ENCODE measurements at regions not wholly inside any gene's neighbourhood (a gene's known extent, or its start where the extent isn't known, plus 50 kb on each side); places are given as distances from the start of the nearest gene placed in this dataset.

GRCh38 chr5:132130918-132131715, 57.5 kb downstream of the CSF2 start:
- Mint-ChIP-seq H3K4me3 (no peak overlapping the region), H3K36me3 (peaks cover 6 to 43% (median 8%) of the 10 kb centered on the region in 5 donors), H3K27me3 (peaks cover 4 to 47% (median 18%) of the 10 kb centered on the region in 5 donors), H3K9me3 (peaks cover 4 to 39% (median 10%) of the 10 kb centered on the region in 11 donors), H3K4me1 (peaks cover 0 to 10% (median 0%) of the 10 kb centered on the region in 7 donors), H3K27ac (no peak overlapping the region)
- H3K27me3 ChIP-seq (ENCODE audit: control insufficient read depth in 2 of 2, insufficient read depth in 2 of 2, low read length in 2 of 2), result no peaks in the 10 kb centered on the region
- peaks cover 0 to 3% (median 0%) of the 10 kb centered on the region in 3 experiments for H3K9me3 ChIP-seq (ENCODE audit: control insufficient read depth in 2 of 3, low read length in 3 of 3)
- intact Hi-C loops (cut with micrococcal nuclease), result no loop called here
- ChIA-PET POLR2A (no interaction called here), CTCF (no interaction called here)
- DNase-seq (no peak), ATAC-seq (no peak)
- H3K36me3 ChIP-seq (ENCODE audit: control insufficient read depth in 2 of 3, insufficient read depth in 3 of 3, low read length in 3 of 3), result no peaks in the 10 kb centered on the region
- H3K4me3 ChIP-seq (ENCODE audit: low read length), result no peak overlapping the region
- H3K4me1 ChIP-seq (ENCODE audit: control insufficient read depth in 2 of 2, insufficient read depth in 2 of 2, low read length in 2 of 2), result no peaks in the 10 kb centered on the region
- no peak overlapping the region for H3K27ac ChIP-seq (ENCODE audit: low read depth, low read length)

GRCh38 chr5:132132138-132132537, 58.5 kb downstream of the CSF2 start:
- Histone ChIP-seq H3K9me3 (ENCODE audit: control insufficient read depth in 2 of 3, low read length in 3 of 3) (peaks cover 0 to 3% (median 0%) of the 10 kb centered on the region in 3 experiments), H3K27me3 (ENCODE audit: control insufficient read depth in 2 of 2, insufficient read depth in 2 of 2, low read length in 2 of 2) (no peaks in the 10 kb centered on the region), H3K4me3 (ENCODE audit: low read length) (no peak overlapping the region), H3K27ac (ENCODE audit: low read depth, low read length) (no peak overlapping the region), H3K36me3 (ENCODE audit: control insufficient read depth in 2 of 3, insufficient read depth in 3 of 3, low read length in 3 of 3) (no peaks in the 10 kb centered on the region), H3K4me1 (ENCODE audit: control insufficient read depth in 2 of 2, insufficient read depth in 2 of 2, low read length in 2 of 2) (no peaks in the 10 kb centered on the region)
- peaks cover 3 to 39% (median 10%) of the 10 kb centered on the region in 11 donors for H3K9me3 Mint-ChIP-seq
- no peak overlapping the region for H3K27ac Mint-ChIP-seq
- no peak for ATAC-seq
- intact Hi-C loops (cut with micrococcal nuclease), result no loop called here
- CTCF ChIA-PET, result no interaction called here
- H3K36me3 Mint-ChIP-seq, result peaks cover 6 to 37% (median 8%) of the 10 kb centered on the region in 5 donors
- peaks cover 9 to 58% (median 26%) of the 10 kb centered on the region in 5 donors for H3K27me3 Mint-ChIP-seq
- POLR2A ChIA-PET, result no interaction called here
- DNase-seq, result no peak
- H3K4me3 Mint-ChIP-seq, result no peak overlapping the region
- H3K4me1 Mint-ChIP-seq, result peaks cover 0 to 10% (median 0%) of the 10 kb centered on the region in 7 donors

- peaks cover 0 to 10% (median 0%) of the 10 kb centered on the region in 7 donors for H3K4me1 Mint-ChIP-seq
- peaks cover 15 to 65% (median 37%) of the 10 kb centered on the region in 5 donors for H3K27me3 Mint-ChIP-seq
- DNase-seq (peak in 2 of 9 donors; percentile 4 to 7), ATAC-seq (no peak)
- Histone ChIP-seq H3K36me3 (ENCODE audit: control insufficient read depth in 2 of 3, insufficient read depth in 3 of 3, low read length in 3 of 3) (no peaks in the 10 kb centered on the region), H3K9me3 (ENCODE audit: control insufficient read depth in 2 of 3, low read length in 3 of 3) (peaks cover 0 to 3% (median 0%) of the 10 kb centered on the region in 3 experiments), H3K27me3 (ENCODE audit: control insufficient read depth in 2 of 2, insufficient read depth in 2 of 2, low read length in 2 of 2) (no peaks in the 10 kb centered on the region), H3K4me3 (ENCODE audit: low read length) (no peak overlapping the region), H3K4me1 (ENCODE audit: control insufficient read depth in 2 of 2, insufficient read depth in 2 of 2, low read length in 2 of 2) (no peaks in the 10 kb centered on the region), H3K27ac (ENCODE audit: low read depth, low read length) (no peak overlapping the region)
- ChIA-PET POLR2A (no interaction called here), CTCF (no interaction called here)
- H3K36me3 Mint-ChIP-seq, result peaks cover 0 to 31% (median 0%) of the 10 kb centered on the region in 5 donors
- H3K4me3 Mint-ChIP-seq, result no peak overlapping the region
- H3K9me3 Mint-ChIP-seq, result peaks cover 0 to 31% (median 3%) of the 10 kb centered on the region in 11 donors
- no peak overlapping the region for H3K27ac Mint-ChIP-seq
- intact Hi-C loops (cut with micrococcal nuclease), result loop anchor here (1.0 to 2.0 kb wide), 3 partner anchors 31 to 70 kb away; no protein-coding TSS in a partner anchor
Measured at GRCh38 chr5:132134384-132134783, 60.8 kb downstream of the CSF2 start.

GRCh38 chr5:132136906-132137305, 63.3 kb downstream of the CSF2 start:
- Mint-ChIP-seq H3K27ac (no peak overlapping the region), H3K4me1 (peaks cover 0 to 6% (median 0%) of the 10 kb centered on the region in 7 donors), H3K4me3 (no peak overlapping the region), H3K36me3 (peaks cover 0 to 25% (median 0%) of the 10 kb centered on the region in 5 donors), H3K27me3 (peaks cover 22 to 77% (median 41%) of the 10 kb centered on the region in 5 donors), H3K9me3 (peaks cover 0 to 25% (median 10%) of the 10 kb centered on the region in 11 donors)
- ChIA-PET POLR2A (no interaction called here), CTCF (no interaction called here)
- H3K9me3 ChIP-seq (ENCODE audit: control insufficient read depth in 2 of 3, low read length in 3 of 3), result no peaks in the 10 kb centered on the region
- no peaks in the 10 kb centered on the region for H3K4me1 ChIP-seq (ENCODE audit: control insufficient read depth in 2 of 2, insufficient read depth in 2 of 2, low read length in 2 of 2)
- no peaks in the 10 kb centered on the region for H3K36me3 ChIP-seq (ENCODE audit: control insufficient read depth in 2 of 3, insufficient read depth in 3 of 3, low read length in 3 of 3)
- no peaks in the 10 kb centered on the region for H3K27me3 ChIP-seq (ENCODE audit: control insufficient read depth in 2 of 2, insufficient read depth in 2 of 2, low read length in 2 of 2)
- H3K4me3 ChIP-seq (ENCODE audit: low read length), result no peak overlapping the region
- H3K27ac ChIP-seq (ENCODE audit: low read depth, low read length), result no peak overlapping the region
- DNase-seq, result no peak
- intact Hi-C loops (cut with micrococcal nuclease), result no loop called here
- ATAC-seq, result no peak

- no peaks in the 10 kb centered on the region for H3K36me3 ChIP-seq (ENCODE audit: control insufficient read depth in 2 of 3, insufficient read depth in 3 of 3, low read length in 3 of 3)
- DNase-seq (no peak), ATAC-seq (no peak)
- Mint-ChIP-seq H3K4me3 (no peak overlapping the region), H3K9me3 (peaks cover 7 to 31% (median 14%) of the 10 kb centered on the region in 11 donors), H3K4me1 (peaks cover 0 to 9% (median 0%) of the 10 kb centered on the region in 7 donors), H3K27ac (no peak overlapping the region), H3K27me3 (peaks cover 22 to 65% (median 41%) of the 10 kb centered on the region in 5 donors), H3K36me3 (peaks cover 0 to 28% (median 3%) of the 10 kb centered on the region in 5 donors)
- H3K9me3 ChIP-seq (ENCODE audit: control insufficient read depth in 2 of 3, low read length in 3 of 3), result peaks cover 0 to 4% (median 0%) of the 10 kb centered on the region in 3 experiments
- H3K4me1 ChIP-seq (ENCODE audit: control insufficient read depth in 2 of 2, insufficient read depth in 2 of 2, low read length in 2 of 2), result no peaks in the 10 kb centered on the region
- intact Hi-C loops (cut with micrococcal nuclease), result no loop called here
- H3K4me3 ChIP-seq (ENCODE audit: low read length), result no peak overlapping the region
- H3K27ac ChIP-seq (ENCODE audit: low read depth, low read length), result no peak overlapping the region
- POLR2A ChIA-PET, result no interaction called here
- no peaks in the 10 kb centered on the region for H3K27me3 ChIP-seq (ENCODE audit: control insufficient read depth in 2 of 2, insufficient read depth in 2 of 2, low read length in 2 of 2)
- CTCF ChIA-PET, result no interaction called here
Measured at GRCh38 chr5:132138260-132138659, 64.7 kb downstream of the CSF2 start.
